ENCODE measurements at regions not wholly inside any gene's neighbourhood (a gene's known extent, or its start where the extent isn't known, plus 50 kb on each side); places are given as distances from the start of the nearest gene placed in this dataset.

DNA sequence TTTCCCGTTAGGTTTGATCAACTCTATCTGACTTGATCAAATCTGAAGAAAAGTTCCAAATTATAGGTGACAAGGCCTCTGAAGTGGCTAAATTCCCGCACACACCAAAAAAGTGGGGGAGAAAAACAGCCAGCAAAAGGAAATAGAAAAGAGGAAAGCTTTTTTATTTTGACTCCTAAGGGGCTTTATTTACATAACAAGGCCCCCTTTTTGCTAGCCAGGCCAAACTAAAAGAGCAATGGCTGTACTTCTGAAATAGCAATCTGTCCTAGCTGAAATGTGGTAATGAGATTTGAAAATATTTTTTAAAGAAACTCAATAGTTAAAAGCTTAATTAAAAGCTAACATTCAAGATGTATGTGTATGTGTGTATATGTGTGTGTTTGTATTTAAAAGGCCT lies 311.5 kb upstream of the POGK start:
- H3K4me1 ChIP-seq (ENCODE audit: control insufficient read depth in 1 of 2, insufficient read depth in 2 of 2, low read length in 2 of 2): no peaks in the 10 kb centered on the region
- intact Hi-C loops (cut with DNase I): no loop called here
- 30 to 53% methylated on average over 2 of the region's 2 CpGs for WGBS, 2 donors

DNA sequence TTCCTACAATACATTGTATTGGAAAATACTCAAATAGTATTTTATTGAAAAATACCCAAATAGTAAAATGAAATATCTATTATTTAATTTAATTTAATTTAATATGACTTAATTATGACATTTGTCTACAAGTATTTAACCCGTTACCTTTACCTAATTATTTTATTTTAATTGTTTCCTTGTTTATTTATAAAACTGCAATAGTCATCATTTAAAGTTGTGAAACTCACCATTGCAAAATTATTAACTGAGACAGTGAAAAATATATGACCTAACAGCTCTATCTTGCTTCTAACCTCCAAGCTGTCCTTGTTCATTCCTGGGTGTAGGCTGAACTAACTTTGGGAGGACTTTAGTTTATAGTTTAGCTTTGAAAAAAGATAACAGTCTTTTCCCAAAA lies 300.6 kb upstream of the POGK start:
- Histone ChIP-seq H3K4me3 (ENCODE audit: low read length in 2 of 2) (no peak overlapping the region), H3K36me3 (ENCODE audit: control insufficient read depth in 1 of 2, insufficient read depth in 2 of 2, low read length in 1 of 2) (no peaks in the 10 kb centered on the region), H3K27ac (ENCODE audit: low read depth in 1 of 2, low read length in 2 of 2) (no peak overlapping the region), H3K4me1 (ENCODE audit: control insufficient read depth in 1 of 2, insufficient read depth in 2 of 2, low read length in 2 of 2) (no peaks in the 10 kb centered on the region), H3K9me3 (ENCODE audit: control insufficient read depth, low read length) (no peaks in the 10 kb centered on the region), H3K27me3 (ENCODE audit: control insufficient read depth in 1 of 2, insufficient read depth in 2 of 2, low read length in 1 of 2) (no peaks in the 10 kb centered on the region)
- ATAC-seq (ENCODE audit: low FRiP score): no peak
- intact Hi-C loops (cut with DNase I): no loop called here
- no peak for DNase-seq
- WGBS, 2 donors: 58 to 68% methylated on average over 1 of the region's 1 CpG

More for the DNA sequence above, 311.5 kb upstream of the POGK start:
- ATAC-seq (ENCODE audit: low FRiP score) (no peak), DNase-seq (no peak)
- no peak overlapping the region for H3K4me3 ChIP-seq (ENCODE audit: low read length in 2 of 2)
- no peak overlapping the region for H3K27ac ChIP-seq (ENCODE audit: low read depth in 1 of 2, low read length in 2 of 2)
- H3K36me3 ChIP-seq (ENCODE audit: control insufficient read depth in 1 of 2, insufficient read depth in 2 of 2, low read length in 1 of 2): no peaks in the 10 kb centered on the region
- H3K9me3 ChIP-seq (ENCODE audit: control insufficient read depth, low read length): no peaks in the 10 kb centered on the region
- H3K27me3 ChIP-seq (ENCODE audit: control insufficient read depth in 1 of 2, insufficient read depth in 2 of 2, low read length in 1 of 2): no peaks in the 10 kb centered on the region

DNA sequence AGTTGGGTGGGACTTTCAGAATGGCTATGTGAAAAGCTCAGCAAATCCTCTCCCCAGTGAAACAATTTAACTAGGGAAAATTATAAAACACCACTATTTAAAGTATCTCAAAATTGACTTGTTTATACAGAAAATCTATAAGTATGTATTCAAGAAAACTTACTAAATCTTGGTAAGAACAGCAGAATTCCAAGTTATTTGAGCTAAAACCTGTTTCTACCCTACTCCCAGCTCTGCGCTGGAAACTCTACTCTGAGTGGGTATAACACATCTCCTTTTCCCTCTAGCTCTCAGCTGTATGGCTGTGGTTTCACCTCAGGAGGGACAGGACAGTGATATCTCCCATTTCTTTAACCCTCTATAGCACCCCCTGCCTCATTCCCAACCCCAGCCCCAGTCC lies 295.2 kb upstream of the POGK start:
- H3K4me1 ChIP-seq (ENCODE audit: control insufficient read depth in 1 of 2, insufficient read depth in 2 of 2, low read length in 2 of 2): no peaks in the 10 kb centered on the region
- ATAC-seq (ENCODE audit: low FRiP score) (no peak), DNase-seq (no peak)
- H3K36me3 ChIP-seq (ENCODE audit: control insufficient read depth in 1 of 2, insufficient read depth in 2 of 2, low read length in 1 of 2): no peaks in the 10 kb centered on the region
- 84 to 87% methylated on average over 1 of the region's 1 CpG for WGBS, 2 donors
- no peaks in the 10 kb centered on the region for H3K27me3 ChIP-seq (ENCODE audit: control insufficient read depth in 1 of 2, insufficient read depth in 2 of 2, low read length in 1 of 2)
- intact Hi-C loops (cut with DNase I): no loop called here
- no peaks in the 10 kb centered on the region for H3K9me3 ChIP-seq (ENCODE audit: control insufficient read depth, low read length)
- no peak overlapping the region for H3K27ac ChIP-seq (ENCODE audit: low read depth in 1 of 2, low read length in 2 of 2)
- no peak overlapping the region for H3K4me3 ChIP-seq (ENCODE audit: low read length in 2 of 2)

DNA sequence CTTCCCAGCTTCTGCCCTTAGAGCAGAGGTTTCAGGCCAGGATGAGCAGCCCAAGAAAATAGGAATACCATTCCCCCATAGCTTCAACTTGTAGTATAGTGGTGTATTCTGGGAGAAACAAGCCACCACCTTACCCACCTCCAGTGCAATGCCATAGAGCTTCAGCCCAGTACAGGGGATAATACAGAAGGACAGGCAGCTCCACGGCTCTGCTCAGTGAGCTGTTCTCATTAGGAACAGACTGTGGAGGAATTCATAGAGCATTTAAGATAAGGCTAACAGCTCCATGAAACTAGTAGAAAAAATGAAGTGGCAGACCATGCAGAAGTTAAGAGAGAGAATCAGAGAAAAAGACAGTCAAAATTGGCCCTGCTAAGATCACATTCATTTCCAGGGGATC lies 294.7 kb upstream of the POGK start:
- Histone ChIP-seq H3K4me1 (ENCODE audit: control insufficient read depth in 1 of 2, insufficient read depth in 2 of 2, low read length in 2 of 2) (no peaks in the 10 kb centered on the region), H3K9me3 (ENCODE audit: control insufficient read depth, low read length) (no peaks in the 10 kb centered on the region), H3K27me3 (ENCODE audit: control insufficient read depth in 1 of 2, insufficient read depth in 2 of 2, low read length in 1 of 2) (no peaks in the 10 kb centered on the region), H3K27ac (ENCODE audit: low read depth in 1 of 2, low read length in 2 of 2) (no peak overlapping the region), H3K4me3 (ENCODE audit: low read length in 2 of 2) (no peak overlapping the region), H3K36me3 (ENCODE audit: control insufficient read depth in 1 of 2, insufficient read depth in 2 of 2, low read length in 1 of 2) (no peaks in the 10 kb centered on the region)
- no peak for DNase-seq
- intact Hi-C loops (cut with DNase I): no loop called here
- WGBS, 2 donors: 75 to 80% methylated on average over 1 of the region's 1 CpG
- ATAC-seq (ENCODE audit: low FRiP score): no peak

DNA sequence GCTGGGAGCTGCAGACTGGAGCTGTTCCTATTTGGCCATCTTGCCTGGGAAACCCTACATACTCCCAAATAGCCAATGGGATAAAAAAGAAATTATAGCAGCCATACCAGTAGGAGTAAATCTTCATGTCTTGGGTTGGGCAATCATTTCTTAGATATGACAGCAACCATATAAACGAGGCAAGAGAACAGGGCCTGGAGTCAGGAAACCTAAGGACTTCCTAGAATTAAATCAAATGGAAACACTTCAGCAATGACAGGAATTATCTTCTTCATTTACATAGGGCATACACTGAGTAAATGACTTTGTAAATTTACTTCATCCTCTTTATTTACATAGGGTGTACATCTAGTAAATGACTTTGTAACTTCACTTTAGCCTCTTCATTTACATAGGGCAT lies 286.6 kb upstream of the POGK start:
- no peak overlapping the region for H3K27ac ChIP-seq (ENCODE audit: low read depth in 1 of 2, low read length in 2 of 2)
- no peaks in the 10 kb centered on the region for H3K27me3 ChIP-seq (ENCODE audit: control insufficient read depth in 1 of 2, insufficient read depth in 2 of 2, low read length in 1 of 2)
- no peak overlapping the region for H3K4me3 ChIP-seq (ENCODE audit: low read length in 2 of 2)
- intact Hi-C loops (cut with DNase I): no loop called here
- ATAC-seq (ENCODE audit: low FRiP score) (no peak), DNase-seq (no peak)
- no peaks in the 10 kb centered on the region for H3K4me1 ChIP-seq (ENCODE audit: control insufficient read depth in 1 of 2, insufficient read depth in 2 of 2, low read length in 2 of 2)
- H3K9me3 ChIP-seq (ENCODE audit: control insufficient read depth, low read length): peaks cover 2% of the 10 kb centered on the region
- 33 to 43% methylated on average over 1 of the region's 1 CpG for WGBS, 2 donors
- H3K36me3 ChIP-seq (ENCODE audit: control insufficient read depth in 1 of 2, insufficient read depth in 2 of 2, low read length in 1 of 2): no peaks in the 10 kb centered on the region

DNA sequence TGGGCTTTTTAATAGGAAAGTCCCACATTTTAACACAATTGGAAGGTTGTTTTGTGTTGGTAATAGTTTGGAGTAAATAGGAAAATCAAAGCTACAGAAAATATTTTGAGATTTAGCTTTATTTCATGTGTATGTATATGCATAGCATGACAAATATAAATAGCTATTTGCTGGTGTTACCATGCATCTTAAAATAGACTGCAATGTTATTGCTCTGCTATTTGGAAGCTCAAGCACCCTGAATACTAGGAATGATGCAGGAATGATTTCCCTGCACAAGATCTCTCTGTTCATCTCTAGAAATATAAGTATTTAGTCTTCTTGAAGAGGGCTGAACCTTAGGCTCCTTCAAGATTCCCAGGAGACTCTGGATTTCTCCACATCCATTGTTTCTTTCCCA lies 268.3 kb upstream of the POGK start:
- ATAC-seq (ENCODE audit: low FRiP score) (no peak), DNase-seq (no peak)
- Histone ChIP-seq H3K27ac (ENCODE audit: low read depth in 1 of 2, low read length in 2 of 2) (no peak overlapping the region), H3K9me3 (ENCODE audit: control insufficient read depth, low read length) (peaks cover 2% of the 10 kb centered on the region), H3K4me1 (ENCODE audit: control insufficient read depth in 1 of 2, insufficient read depth in 2 of 2, low read length in 2 of 2) (no peaks in the 10 kb centered on the region), H3K4me3 (ENCODE audit: low read length in 2 of 2) (no peak overlapping the region), H3K27me3 (ENCODE audit: control insufficient read depth in 1 of 2, insufficient read depth in 2 of 2, low read length in 1 of 2) (no peaks in the 10 kb centered on the region), H3K36me3 (ENCODE audit: control insufficient read depth in 1 of 2, insufficient read depth in 2 of 2, low read length in 1 of 2) (no peaks in the 10 kb centered on the region)
- intact Hi-C loops (cut with DNase I): no loop called here

DNA sequence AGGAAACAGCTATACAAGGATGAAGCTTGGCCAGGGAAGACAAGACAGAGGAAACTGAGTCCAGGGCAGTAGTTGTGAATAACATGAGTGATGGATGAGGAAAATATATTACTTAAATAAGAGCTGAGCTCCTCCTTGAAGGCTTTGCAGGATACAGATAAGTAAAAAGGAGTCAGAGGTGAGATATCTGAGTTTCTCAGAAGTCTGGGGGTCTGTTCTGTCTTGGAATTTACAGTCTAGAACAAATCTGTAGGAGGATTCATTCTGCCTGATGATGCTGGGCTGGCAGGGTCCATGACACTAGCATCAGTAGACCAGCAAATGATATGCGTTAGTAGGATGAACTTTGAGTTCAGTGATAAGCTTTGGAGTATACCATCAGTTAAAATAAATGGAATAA lies 266.1 kb upstream of the POGK start:
- H3K9me3 ChIP-seq (ENCODE audit: control insufficient read depth, low read length): no peaks in the 10 kb centered on the region
- ATAC-seq (ENCODE audit: low FRiP score): no peak

DNA sequence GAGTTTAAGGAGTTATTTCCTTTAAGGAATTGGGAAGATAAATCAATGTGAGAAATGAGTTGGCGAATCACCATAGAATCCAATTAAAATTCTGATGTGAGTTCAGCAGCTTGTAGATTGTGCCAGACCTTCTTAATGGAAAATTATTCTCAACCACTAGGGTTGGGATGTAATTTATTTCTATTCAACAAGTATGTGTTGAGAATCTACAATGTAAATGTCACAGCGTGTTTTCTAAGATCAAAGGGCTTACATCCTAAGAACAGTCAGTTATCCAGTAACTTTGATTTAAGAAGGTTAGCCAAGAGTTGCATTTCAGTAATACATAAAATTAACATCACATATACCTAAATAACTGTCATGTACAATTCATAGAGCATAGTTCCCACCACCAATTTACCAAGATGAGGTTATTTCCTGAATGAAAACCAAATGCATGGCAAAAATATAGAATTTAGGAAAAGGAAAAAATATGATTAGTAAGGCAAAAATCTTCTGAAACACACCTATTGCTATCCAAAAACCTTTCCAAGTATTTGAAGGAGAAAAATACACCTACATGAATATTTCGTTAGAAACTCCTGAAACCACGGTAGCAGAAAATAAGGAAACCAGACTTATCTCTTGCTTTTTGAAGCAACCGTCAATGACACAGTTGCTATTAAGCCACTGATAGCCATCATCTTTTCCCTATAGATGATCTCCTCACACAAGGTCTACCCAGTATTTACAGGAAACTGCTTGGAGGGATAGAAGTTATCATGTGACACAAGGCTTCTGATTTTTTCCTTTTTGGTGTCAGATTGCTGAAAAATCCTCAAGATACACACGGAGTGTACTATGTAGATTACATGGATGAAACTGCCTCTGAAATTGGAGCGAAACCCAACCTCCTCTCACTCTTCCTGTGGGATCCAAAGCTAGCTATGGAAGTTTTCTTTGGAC lies 259.4 kb upstream of the POGK start:
- no peaks in the 10 kb centered on the region for H3K27me3 ChIP-seq (ENCODE audit: control insufficient read depth in 1 of 2, insufficient read depth in 2 of 2, low read length in 1 of 2)
- intact Hi-C loops (cut with DNase I): no loop called here
- H3K36me3 ChIP-seq (ENCODE audit: control insufficient read depth in 1 of 2, insufficient read depth in 2 of 2, low read length in 1 of 2): no peaks in the 10 kb centered on the region
- no peak overlapping the region for H3K27ac ChIP-seq (ENCODE audit: low read depth in 1 of 2, low read length in 2 of 2)
- DNase-seq: no peak
- ATAC-seq (ENCODE audit: low FRiP score): no peak
- WGBS, 2 donors: 84% methylated on average over 7 of the region's 7 CpGs
- H3K4me3 ChIP-seq (ENCODE audit: low read length in 2 of 2): no peak overlapping the region
- H3K9me3 ChIP-seq (ENCODE audit: control insufficient read depth, low read length): no peaks in the 10 kb centered on the region
- H3K4me1 ChIP-seq (ENCODE audit: control insufficient read depth in 1 of 2, insufficient read depth in 2 of 2, low read length in 2 of 2): no peaks in the 10 kb centered on the region

More for the DNA sequence above, 266.1 kb upstream of the POGK start:
- no peak overlapping the region for H3K27ac ChIP-seq (ENCODE audit: low read depth in 1 of 2, low read length in 2 of 2)
- H3K36me3 ChIP-seq (ENCODE audit: control insufficient read depth in 1 of 2, insufficient read depth in 2 of 2, low read length in 1 of 2): no peaks in the 10 kb centered on the region
- intact Hi-C loops (cut with DNase I): no loop called here
- no peaks in the 10 kb centered on the region for H3K27me3 ChIP-seq (ENCODE audit: control insufficient read depth in 1 of 2, insufficient read depth in 2 of 2, low read length in 1 of 2)
- no peak overlapping the region for H3K4me3 ChIP-seq (ENCODE audit: low read length in 2 of 2)
- DNase-seq: no peak
- H3K4me1 ChIP-seq (ENCODE audit: control insufficient read depth in 1 of 2, insufficient read depth in 2 of 2, low read length in 2 of 2): no peaks in the 10 kb centered on the region
- 80 to 92% methylated on average over 1 of the region's 1 CpG for WGBS, 2 donors

DNA sequence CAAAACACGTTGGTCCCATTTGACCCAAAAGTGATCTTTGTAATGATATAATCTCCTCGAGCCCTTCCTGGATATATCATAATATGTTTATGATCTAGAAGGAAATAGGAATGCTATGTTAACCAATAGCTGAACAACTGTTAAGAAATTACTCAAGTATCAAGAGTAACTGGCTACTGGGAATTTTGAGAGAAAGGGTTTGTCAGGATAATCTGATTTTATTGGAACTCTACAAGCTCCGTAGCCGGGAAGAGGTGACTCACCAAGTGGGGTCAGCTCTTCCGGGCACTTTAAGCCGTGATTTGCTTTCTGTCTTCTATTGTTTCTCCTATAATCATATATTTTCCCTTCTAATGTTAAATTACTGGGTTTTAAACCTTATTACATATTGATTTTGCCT lies 250.5 kb upstream of the POGK start:
- Histone ChIP-seq H3K36me3 (ENCODE audit: control insufficient read depth in 1 of 2, insufficient read depth in 2 of 2, low read length in 1 of 2) (no peaks in the 10 kb centered on the region), H3K4me1 (ENCODE audit: control insufficient read depth in 1 of 2, insufficient read depth in 2 of 2, low read length in 2 of 2) (no peaks in the 10 kb centered on the region), H3K9me3 (ENCODE audit: control insufficient read depth, low read length) (no peaks in the 10 kb centered on the region), H3K27ac (ENCODE audit: low read depth in 1 of 2, low read length in 2 of 2) (no peak overlapping the region), H3K27me3 (ENCODE audit: control insufficient read depth in 1 of 2, insufficient read depth in 2 of 2, low read length in 1 of 2) (no peaks in the 10 kb centered on the region), H3K4me3 (ENCODE audit: low read length in 2 of 2) (no peak overlapping the region)
- ATAC-seq (ENCODE audit: low FRiP score) (no peak), DNase-seq (no peak)
- intact Hi-C loops (cut with DNase I): no loop called here
- 76 to 79% methylated on average over 6 of the region's 6 CpGs for WGBS, 2 donors

Data from aorta (tissue), 5 donors.